ENCODE measurements at regions not wholly inside any gene's neighbourhood (a gene's known extent, or its start where the extent isn't known, plus 50 kb on each side); places are given as distances from the start of the nearest gene placed in this dataset.

GRCh38 chr7:68547799-68548198 lies 1050.5 kb upstream of the AUTS2 start:
- no peaks in the 10 kb centered on the region for H3K4me1 ChIP-seq (ENCODE audit: insufficient read depth)
- no peaks in the 10 kb centered on the region for H3K79me2 ChIP-seq (replicated peaks; ENCODE audit: insufficient read depth)
- H3K9me2 ChIP-seq (ENCODE audit: insufficient read depth) = no peaks in the 10 kb centered on the region
- TF ChIP-seq, protein P1, sequence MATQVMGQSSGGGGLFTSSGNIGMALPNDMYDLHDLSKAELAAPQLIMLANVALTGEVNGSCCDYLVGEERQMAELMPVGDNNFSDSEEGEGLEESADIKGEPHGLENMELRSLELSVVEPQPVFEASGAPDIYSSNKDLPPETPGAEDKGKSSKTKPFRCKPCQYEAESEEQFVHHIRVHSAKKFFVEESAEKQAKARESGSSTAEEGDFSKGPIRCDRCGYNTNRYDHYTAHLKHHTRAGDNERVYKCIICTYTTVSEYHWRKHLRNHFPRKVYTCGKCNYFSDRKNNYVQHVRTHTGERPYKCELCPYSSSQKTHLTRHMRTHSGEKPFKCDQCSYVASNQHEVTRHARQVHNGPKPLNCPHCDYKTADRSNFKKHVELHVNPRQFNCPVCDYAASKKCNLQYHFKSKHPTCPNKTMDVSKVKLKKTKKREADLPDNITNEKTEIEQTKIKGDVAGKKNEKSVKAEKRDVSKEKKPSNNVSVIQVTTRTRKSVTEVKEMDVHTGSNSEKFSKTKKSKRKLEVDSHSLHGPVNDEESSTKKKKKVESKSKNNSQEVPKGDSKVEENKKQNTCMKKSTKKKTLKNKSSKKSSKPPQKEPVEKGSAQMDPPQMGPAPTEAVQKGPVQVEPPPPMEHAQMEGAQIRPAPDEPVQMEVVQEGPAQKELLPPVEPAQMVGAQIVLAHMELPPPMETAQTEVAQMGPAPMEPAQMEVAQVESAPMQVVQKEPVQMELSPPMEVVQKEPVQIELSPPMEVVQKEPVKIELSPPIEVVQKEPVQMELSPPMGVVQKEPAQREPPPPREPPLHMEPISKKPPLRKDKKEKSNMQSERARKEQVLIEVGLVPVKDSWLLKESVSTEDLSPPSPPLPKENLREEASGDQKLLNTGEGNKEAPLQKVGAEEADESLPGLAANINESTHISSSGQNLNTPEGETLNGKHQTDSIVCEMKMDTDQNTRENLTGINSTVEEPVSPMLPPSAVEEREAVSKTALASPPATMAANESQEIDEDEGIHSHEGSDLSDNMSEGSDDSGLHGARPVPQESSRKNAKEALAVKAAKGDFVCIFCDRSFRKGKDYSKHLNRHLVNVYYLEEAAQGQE (IDR thresholded peaks at IDR 0.05; ENCODE audit: unreplicated experiment) = no peak
- TF ChIP-seq NANOG (IDR thresholded peaks at IDR 0.05; ENCODE audit: borderline replicate concordance) (no peak), ZNF331 (CRISPR knock-in tag; IDR thresholded peaks at IDR 0.05; ENCODE audit: low read depth) (no peak), EZH2phosphoT487 (IDR thresholded peaks at IDR 0.05; ENCODE audit: unreplicated experiment) (no peak), STAT1 (IDR thresholded peaks at IDR 0.05; ENCODE audit: unreplicated experiment) (no peak)
- no peaks in the 10 kb centered on the region for H3F3A ChIP-seq (replicated peaks; ENCODE audit: low read depth)
- peaks cover 7% of the 10 kb centered on the region for H3K27me3 Mint-ChIP-seq (ENCODE audit: insufficient read depth, low read depth, poor library complexity)
- H3K4me3 Mint-ChIP-seq = no peak overlapping the region
- H3K27me3 ChIP-seq (ENCODE audit: insufficient read depth) = no peaks in the 10 kb centered on the region
- H2AFZ ChIP-seq = no peak overlapping the region
- H4K20me1 ChIP-seq (replicated peaks; ENCODE audit: insufficient read depth) = no peaks in the 10 kb centered on the region
- H3K36me3 Mint-ChIP-seq (ENCODE audit: low read depth) = peaks cover 35% of the 10 kb centered on the region
- no peak overlapping the region for H3K27ac Mint-ChIP-seq
- no peak overlapping the region for H3K27ac ChIP-seq (ENCODE audit: low read depth)
- no peak overlapping the region for H3K4me3 ChIP-seq
- no peaks in the 10 kb centered on the region; the same call in 1 of the 2 replicates for H3K36me3 ChIP-seq (ENCODE audit: insufficient read depth)
- H3K4me2 ChIP-seq = no peak overlapping the region
- no peak for ATAC-seq
- DNase-seq (ENCODE audit: low spot score) = no peak
- peaks cover 85% of the 10 kb centered on the region for H3K9me3 Mint-ChIP-seq
- no peaks in the 10 kb centered on the region for H3K4me1 Mint-ChIP-seq

DNA sequence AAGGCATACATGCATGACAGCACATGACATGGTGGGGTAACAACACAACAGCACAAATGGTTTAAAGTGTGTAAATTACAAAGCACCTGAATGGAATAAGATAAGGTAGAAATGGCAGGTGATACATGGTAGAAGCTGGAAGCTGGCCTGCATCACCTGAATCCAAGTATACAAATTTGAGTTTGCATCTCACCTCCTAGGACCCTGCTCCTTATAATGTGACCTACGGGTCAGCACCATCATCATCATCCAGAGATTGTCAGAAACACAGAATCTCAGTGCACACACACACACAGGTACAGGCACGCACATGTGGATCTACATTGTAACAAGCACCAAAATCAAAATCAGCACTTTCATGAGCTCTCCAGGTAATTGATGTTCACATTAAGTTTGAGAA lies 1048.2 kb upstream of the AUTS2 start:
- H3K27me3 ChIP-seq (ENCODE audit: insufficient read depth) = no peaks in the 10 kb centered on the region
- no peaks in the 10 kb centered on the region for H3K79me2 ChIP-seq (replicated peaks; ENCODE audit: insufficient read depth)
- no peaks in the 10 kb centered on the region for H3K9me2 ChIP-seq (ENCODE audit: insufficient read depth)
- H4K20me1 ChIP-seq (replicated peaks; ENCODE audit: insufficient read depth) = no peaks in the 10 kb centered on the region
- no peak overlapping the region for H3K4me3 ChIP-seq
- DNase-seq (ENCODE audit: low spot score) = no peak
- no peaks in the 10 kb centered on the region for H3K4me1 ChIP-seq (ENCODE audit: insufficient read depth)
- no peak overlapping the region for H3K4me3 Mint-ChIP-seq
- H3K4me2 ChIP-seq = no peak overlapping the region
- H3K9me3 Mint-ChIP-seq = peaks cover 88% of the 10 kb centered on the region
- no peaks in the 10 kb centered on the region; the same call in 1 of the 2 replicates for H3K36me3 ChIP-seq (ENCODE audit: insufficient read depth)
- H3K36me3 Mint-ChIP-seq (ENCODE audit: low read depth) = peaks cover 29% of the 10 kb centered on the region
- H3K27ac Mint-ChIP-seq = no peak overlapping the region
- H3K27me3 Mint-ChIP-seq (ENCODE audit: insufficient read depth, low read depth, poor library complexity) = peaks cover 5% of the 10 kb centered on the region
- H2AFZ ChIP-seq = no peak overlapping the region
- no peaks in the 10 kb centered on the region for H3K4me1 Mint-ChIP-seq
- ATAC-seq = no peak
- H3K27ac ChIP-seq (ENCODE audit: low read depth) = no peak overlapping the region
- no peaks in the 10 kb centered on the region for H3F3A ChIP-seq (replicated peaks; ENCODE audit: low read depth)
- TF ChIP-seq, protein P2, sequence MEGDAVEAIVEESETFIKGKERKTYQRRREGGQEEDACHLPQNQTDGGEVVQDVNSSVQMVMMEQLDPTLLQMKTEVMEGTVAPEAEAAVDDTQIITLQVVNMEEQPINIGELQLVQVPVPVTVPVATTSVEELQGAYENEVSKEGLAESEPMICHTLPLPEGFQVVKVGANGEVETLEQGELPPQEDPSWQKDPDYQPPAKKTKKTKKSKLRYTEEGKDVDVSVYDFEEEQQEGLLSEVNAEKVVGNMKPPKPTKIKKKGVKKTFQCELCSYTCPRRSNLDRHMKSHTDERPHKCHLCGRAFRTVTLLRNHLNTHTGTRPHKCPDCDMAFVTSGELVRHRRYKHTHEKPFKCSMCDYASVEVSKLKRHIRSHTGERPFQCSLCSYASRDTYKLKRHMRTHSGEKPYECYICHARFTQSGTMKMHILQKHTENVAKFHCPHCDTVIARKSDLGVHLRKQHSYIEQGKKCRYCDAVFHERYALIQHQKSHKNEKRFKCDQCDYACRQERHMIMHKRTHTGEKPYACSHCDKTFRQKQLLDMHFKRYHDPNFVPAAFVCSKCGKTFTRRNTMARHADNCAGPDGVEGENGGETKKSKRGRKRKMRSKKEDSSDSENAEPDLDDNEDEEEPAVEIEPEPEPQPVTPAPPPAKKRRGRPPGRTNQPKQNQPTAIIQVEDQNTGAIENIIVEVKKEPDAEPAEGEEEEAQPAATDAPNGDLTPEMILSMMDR (conservative IDR thresholded peaks at IDR 0.05; ENCODE audit: low read depth in 2 of 2) = no peak
- TF ChIP-seq EZH2 (IDR thresholded peaks at IDR 0.05; ENCODE audit: low read depth, unreplicated experiment) (no peak), CREB1 (CRISPR knock-in tag; IDR thresholded peaks at IDR 0.05; ENCODE audit: low read depth) (no peak), ZNF331 (CRISPR knock-in tag; IDR thresholded peaks at IDR 0.05; ENCODE audit: low read depth) (no peak), STAT1 (IDR thresholded peaks at IDR 0.05; ENCODE audit: unreplicated experiment) (no peak), POLR2AphosphoS5 (IDR thresholded peaks at IDR 0.05; ENCODE audit: low read depth) (no peak), ZNF114 (CRISPR knock-in tag; IDR thresholded peaks at IDR 0.05) (no peak)
- TF ChIP-seq, protein P1 (IDR thresholded peaks at IDR 0.05; ENCODE audit: unreplicated experiment) = no peak
- TF ChIP-seq, protein P3, sequence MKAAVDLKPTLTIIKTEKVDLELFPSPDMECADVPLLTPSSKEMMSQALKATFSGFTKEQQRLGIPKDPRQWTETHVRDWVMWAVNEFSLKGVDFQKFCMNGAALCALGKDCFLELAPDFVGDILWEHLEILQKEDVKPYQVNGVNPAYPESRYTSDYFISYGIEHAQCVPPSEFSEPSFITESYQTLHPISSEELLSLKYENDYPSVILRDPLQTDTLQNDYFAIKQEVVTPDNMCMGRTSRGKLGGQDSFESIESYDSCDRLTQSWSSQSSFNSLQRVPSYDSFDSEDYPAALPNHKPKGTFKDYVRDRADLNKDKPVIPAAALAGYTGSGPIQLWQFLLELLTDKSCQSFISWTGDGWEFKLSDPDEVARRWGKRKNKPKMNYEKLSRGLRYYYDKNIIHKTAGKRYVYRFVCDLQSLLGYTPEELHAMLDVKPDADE (IDR thresholded peaks at IDR 0.05) = no peak
